MM.1S (cell line): ENCODE measurements at regions not wholly inside any gene's neighbourhood (a gene's known extent, or its start where the extent isn't known, plus 50 kb on each side); places are given as distances from the start of the nearest gene placed in this dataset.

Experiments
- DNase-seq: peaks from one replicate; pipeline ENCODE4 v3.0.0-alpha.2; 2015
- H2AFZ ChIP-seq: fragments of 300-600 bp; sonication (generic); 2 replicates; pipeline ENCODE4 v1.6.0; 2016; ENCODE audit warnings: antibody characterized with exemption, low read length
- H3F3A ChIP-seq: fragments of 300-600 bp; sonication (generic); 2 replicates; pipeline ENCODE4 v1.6.1; 2016; ENCODE audit warnings: mild to moderate bottlenecking, antibody characterized with exemption, low read length, moderate library complexity, mixed read lengths; ENCODE audit not compliant: insufficient read depth
- H3K27ac ChIP-seq: fragments of 300-600 bp; sonication (generic); 2 replicates; pipeline ENCODE4 v1.5.1; 2016; ENCODE audit warnings: mild to moderate bottlenecking, low read length
- H3K27me3 ChIP-seq: fragments of 300-600 bp; sonication (generic); replicated peaks from 2 replicates; pipeline ENCODE4 v1.6.0; 2016; ENCODE audit warnings: low read length; ENCODE audit not compliant: insufficient read depth
- H3K36me3 ChIP-seq: fragments of 300-600 bp; sonication (generic); replicated peaks from 2 replicates; pipeline ENCODE4 v1.6.1; 2016; ENCODE audit warnings: mild to moderate bottlenecking, low read length, mixed read lengths; ENCODE audit not compliant: insufficient read depth
- H3K4me1 ChIP-seq: fragments of 300-600 bp; sonication (generic); 2 replicates; pipeline ENCODE4 v1.6.1; 2016; ENCODE audit warnings: low read length, mixed read lengths
- H3K4me2 ChIP-seq: fragments of 300-600 bp; sonication (generic); 2 replicates; pipeline ENCODE4 v1.6.0; 2016; ENCODE audit warnings: low read depth, low read length
- H3K4me3 ChIP-seq: fragments of 300-600 bp; sonication (generic); 2 replicates; pipeline ENCODE4 v1.5.1; 2016; ENCODE audit warnings: low read length, mixed read lengths
- H3K79me2 ChIP-seq: fragments of 300-600 bp; sonication (generic); 2 replicates; pipeline ENCODE4 v1.6.1; 2016; ENCODE audit warnings: mixed run types, low read length, mixed read lengths
- H3K9ac ChIP-seq: fragments of 300-600 bp; sonication (generic); 2 replicates; pipeline ENCODE4 v1.6.1; 2016; ENCODE audit warnings: low read length, mixed read lengths
- H3K9me2 ChIP-seq: fragments of 300-600 bp; sonication (generic); replicated peaks from 2 replicates; pipeline ENCODE4 v1.6.1; 2016; ENCODE audit warnings: mild to moderate bottlenecking, low read length, mixed read lengths; ENCODE audit not compliant: insufficient read depth
- H3K9me3 ChIP-seq: fragments of 300-600 bp; sonication (generic); replicated peaks from 2 replicates; pipeline ENCODE4 v1.6.1; 2016; ENCODE audit warnings: mild to moderate bottlenecking, low read length, mixed read lengths; ENCODE audit not compliant: insufficient read depth
- H4K20me1 ChIP-seq: fragments of 300-600 bp; sonication (generic); 2 replicates; pipeline ENCODE4 v1.6.1; 2016; ENCODE audit warnings: mild to moderate bottlenecking, low read length, moderate library complexity, mixed read lengths; ENCODE audit not compliant: insufficient read depth
- EZH2 ChIP-seq: fragments of 300-600 bp; sonication (generic); optimal IDR thresholded peaks from 2 replicates; pipeline ENCODE3; 2017; ENCODE audit warnings: low read depth, mild to moderate bottlenecking, antibody characterized with exemption, low read length, mixed read lengths
- EZH2phosphoT487 ChIP-seq: fragments of 300-600 bp; sonication (generic); IDR thresholded peaks from 2 replicates; pipeline ENCODE4 v1.6.1; 2018; ENCODE audit warnings: antibody characterized with exemption, low read length
- TF ChIP-seq, protein P1 (sequence below): fragments of 300-600 bp; sonication (generic); IDR thresholded peaks from 2 replicates; pipeline ENCODE4 v1.5.1; 2016; ENCODE audit warnings: antibody characterized with exemption, low read length, mixed read lengths

DNA sequence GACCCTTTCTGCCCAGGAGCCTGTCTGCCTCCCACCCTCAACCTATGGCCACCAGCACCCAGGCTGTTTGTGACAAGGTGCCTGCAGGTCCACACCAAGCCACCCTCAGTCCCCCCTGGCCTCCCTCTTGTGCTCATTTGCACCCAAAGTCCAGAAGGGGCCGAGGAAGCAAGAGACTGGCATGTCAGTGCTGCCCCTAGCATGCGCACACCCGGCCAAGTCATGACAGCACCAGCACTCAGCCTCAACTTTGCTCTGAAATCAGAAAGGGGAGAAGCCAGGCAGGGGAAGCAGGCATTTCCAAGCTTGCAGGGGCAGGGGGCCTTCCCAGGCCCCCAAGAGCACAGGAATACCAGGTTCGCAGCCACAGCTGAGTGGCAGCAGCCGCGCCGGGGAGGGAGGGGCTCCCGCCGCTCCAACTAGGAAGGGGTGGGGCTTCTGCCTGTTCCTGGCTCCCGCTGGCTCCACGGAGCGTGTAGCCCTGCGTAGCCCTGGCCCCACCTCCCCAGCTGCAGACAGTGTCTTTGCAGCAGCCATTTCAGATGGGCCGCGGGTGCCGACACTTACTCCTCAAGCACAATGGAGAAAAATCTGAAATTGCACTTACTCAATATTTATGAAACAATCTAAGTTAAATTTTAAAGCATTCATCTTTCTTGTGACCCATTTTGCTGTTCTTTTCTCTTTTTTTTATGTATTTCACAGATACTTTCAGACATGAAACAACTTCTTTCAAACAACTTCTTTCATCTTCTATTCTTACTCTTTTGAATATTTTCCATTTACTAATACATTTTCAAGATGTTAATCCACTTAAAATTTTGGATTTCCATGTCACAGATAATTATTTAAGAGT lies 54.9 kb upstream of the ABCB5 start:
- H3K4me3 ChIP-seq = no peak overlapping the region
- no peaks in the 10 kb centered on the region for H3K9me2 ChIP-seq
- H3K9ac ChIP-seq = no peak overlapping the region
- H3K4me2 ChIP-seq = no peak overlapping the region
- no peak overlapping the region for H3K27ac ChIP-seq
- no peaks in the 10 kb centered on the region for H3K36me3 ChIP-seq
- H3K9me3 ChIP-seq = no peaks in the 10 kb centered on the region
- no peak overlapping the region for H2AFZ ChIP-seq
- DNase-seq = no peak
- no peaks in the 10 kb centered on the region for H3K79me2 ChIP-seq
- H3F3A ChIP-seq = no peaks in the 10 kb centered on the region
- H4K20me1 ChIP-seq = no peaks in the 10 kb centered on the region
- H3K27me3 ChIP-seq = no peaks in the 10 kb centered on the region
- no peaks in the 10 kb centered on the region for H3K4me1 ChIP-seq
- TF ChIP-seq EZH2phosphoT487 (no peak), EZH2 (no peak)
- TF ChIP-seq, protein P1, sequence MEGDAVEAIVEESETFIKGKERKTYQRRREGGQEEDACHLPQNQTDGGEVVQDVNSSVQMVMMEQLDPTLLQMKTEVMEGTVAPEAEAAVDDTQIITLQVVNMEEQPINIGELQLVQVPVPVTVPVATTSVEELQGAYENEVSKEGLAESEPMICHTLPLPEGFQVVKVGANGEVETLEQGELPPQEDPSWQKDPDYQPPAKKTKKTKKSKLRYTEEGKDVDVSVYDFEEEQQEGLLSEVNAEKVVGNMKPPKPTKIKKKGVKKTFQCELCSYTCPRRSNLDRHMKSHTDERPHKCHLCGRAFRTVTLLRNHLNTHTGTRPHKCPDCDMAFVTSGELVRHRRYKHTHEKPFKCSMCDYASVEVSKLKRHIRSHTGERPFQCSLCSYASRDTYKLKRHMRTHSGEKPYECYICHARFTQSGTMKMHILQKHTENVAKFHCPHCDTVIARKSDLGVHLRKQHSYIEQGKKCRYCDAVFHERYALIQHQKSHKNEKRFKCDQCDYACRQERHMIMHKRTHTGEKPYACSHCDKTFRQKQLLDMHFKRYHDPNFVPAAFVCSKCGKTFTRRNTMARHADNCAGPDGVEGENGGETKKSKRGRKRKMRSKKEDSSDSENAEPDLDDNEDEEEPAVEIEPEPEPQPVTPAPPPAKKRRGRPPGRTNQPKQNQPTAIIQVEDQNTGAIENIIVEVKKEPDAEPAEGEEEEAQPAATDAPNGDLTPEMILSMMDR = no peak

DNA sequence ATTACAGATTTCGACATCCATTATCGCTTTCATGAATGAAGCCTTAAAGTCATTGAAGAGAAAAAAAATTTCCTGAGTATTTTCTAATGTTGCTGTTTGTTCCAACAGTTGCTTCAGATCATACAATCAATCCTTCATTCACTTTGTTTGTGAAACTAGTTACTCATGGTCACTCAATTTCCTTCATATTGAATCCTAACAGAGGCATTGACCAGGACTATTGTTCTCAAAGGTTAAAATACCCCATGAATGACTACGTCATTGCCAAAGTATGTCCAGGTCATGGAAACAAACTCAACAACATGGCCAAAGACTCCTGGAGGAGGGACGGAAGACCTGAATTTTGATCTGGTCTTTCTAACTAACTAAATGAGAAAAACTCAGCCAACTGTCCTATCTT lies 54.0 kb upstream of the ABCB5 start:
- TF ChIP-seq EZH2 (no peak), EZH2phosphoT487 (no peak)
- TF ChIP-seq, protein P1 = no peak
- H3K9ac ChIP-seq = no peak overlapping the region
- H3K27me3 ChIP-seq = no peaks in the 10 kb centered on the region
- H3K79me2 ChIP-seq = no peaks in the 10 kb centered on the region
- DNase-seq = no peak
- H3K4me2 ChIP-seq = no peak overlapping the region
- no peak overlapping the region for H3K4me3 ChIP-seq
- no peak overlapping the region for H3K27ac ChIP-seq
- H3K36me3 ChIP-seq = no peaks in the 10 kb centered on the region
- H4K20me1 ChIP-seq = no peaks in the 10 kb centered on the region
- H3K9me3 ChIP-seq = no peaks in the 10 kb centered on the region
- no peak overlapping the region for H2AFZ ChIP-seq
- no peaks in the 10 kb centered on the region for H3K4me1 ChIP-seq
- H3F3A ChIP-seq = no peaks in the 10 kb centered on the region
- H3K9me2 ChIP-seq = no peaks in the 10 kb centered on the region

GRCh38 chr7:20561908-20562307 lies 53.6 kb upstream of the ABCB5 start:
- Histone ChIP-seq H3F3A (no peaks in the 10 kb centered on the region), H3K4me2 (no peak overlapping the region), H3K4me1 (no peaks in the 10 kb centered on the region), H2AFZ (no peak overlapping the region), H4K20me1 (no peaks in the 10 kb centered on the region), H3K27me3 (no peaks in the 10 kb centered on the region), H3K9me2 (no peaks in the 10 kb centered on the region), H3K79me2 (no peaks in the 10 kb centered on the region), H3K36me3 (no peaks in the 10 kb centered on the region), H3K4me3 (no peak overlapping the region), H3K9me3 (no peaks in the 10 kb centered on the region), H3K27ac (no peak overlapping the region), H3K9ac (no peak overlapping the region)
- no peak for DNase-seq
- TF ChIP-seq EZH2phosphoT487 (no peak), EZH2 (no peak)
- TF ChIP-seq, protein P1 = no peak
